Prostate gland (tissue), 2 donors: ENCODE measurements at regions not wholly inside any gene's neighbourhood (a gene's known extent, or its start where the extent isn't known, plus 50 kb on each side); places are given as distances from the start of the nearest gene placed in this dataset.

Experiments
- DNase-seq: peaks from one replicate; pipeline ENCODE4 v3.0.0-alpha.2; 2019; ENCODE audit warnings: low spot score
- H3K27ac ChIP-seq, 2 donors: fragments of 200-600 bp; sonication (generic); 2 replicates each; pipeline ENCODE4 v1.5.1; 2017 to 2019
- H3K27me3 ChIP-seq: fragments of 200-600 bp; sonication (generic); replicated peaks from 2 replicates; pipeline ENCODE4 v1.5.1; 2019; ENCODE audit not compliant: insufficient read depth
- H3K36me3 ChIP-seq, 2 donors: fragments of 200-600 bp; sonication (generic); 1 replicate in 1 of 2; 2 replicates in 1 of 2; pipeline versions ENCODE4 v1.5.1 to v1.8.1; 2017 to 2019
- H3K4me1 ChIP-seq: fragments of 200-600 bp; sonication (generic); replicated peaks from 2 replicates; pipeline ENCODE4 v1.5.1; 2019
- H3K4me3 ChIP-seq, 2 donors: fragments of 200-600 bp; sonication (generic); 2 replicates each; pipeline ENCODE4 v1.5.1; 2017 to 2019
- H3K9me3 ChIP-seq: fragments of 200-600 bp; sonication (generic); 2 replicates; pipeline ENCODE4 v1.5.1; 2017
- CTCF ChIP-seq, 4 experiments: fragments of 200-600 bp in 2 of 4; fragments of 450-650 bp in 2 of 4; sonication (generic) in 2 of 4; IDR thresholded peaks; 1 replicate in 3 of 4; 2 replicates in 1 of 4; pipeline ENCODE4 v1.5.1; 2016 to 2019; ENCODE audit warnings: antibody characterized with exemption in 4 of 4, mild to moderate bottlenecking in 2 of 4, moderate library complexity in 2 of 4
- POLR2A ChIP-seq: fragments of 450-650 bp; IDR thresholded peaks from one replicate; pipeline ENCODE4 v1.6.1; 2016; ENCODE audit warnings: antibody characterized with exemption, mild to moderate bottlenecking
- POLR2AphosphoS5 ChIP-seq: sonication (generic); formaldehyde crosslinking; IDR thresholded peaks from one replicate; pipeline ENCODE4 v1.6.1; 2017; ENCODE audit warnings: antibody characterized with exemption
- WGBS: methylation state at CpG from one replicate; pipeline ENCODE4 v1.1.5; 2018; 5-methylcytosine and 5-hydroxymethylcytosine counted together
- intact Hi-C: fragments of 100-400 bp; cut with DNase I; formaldehyde crosslinking; loops from one replicate; pipeline ENCODE4 v1.14.2; 2022

GRCh38 chr1:29946057-29946456, 709.7 kb downstream of the PTPRU start:
- Histone ChIP-seq H3K4me1 (no peaks in the 10 kb centered on the region), H3K27me3 (peaks cover 2% of the 10 kb centered on the region), H3K4me3 (no peak overlapping the region), H3K36me3 (no peaks in the 10 kb centered on the region), H3K27ac (no peak overlapping the region), H3K9me3 (no peaks in the 10 kb centered on the region)
- 37% methylated on average over 3 of the region's 3 CpGs for WGBS
- intact Hi-C loops: no loop called here
- TF ChIP-seq CTCF (IDR thresholded peaks at IDR 0.05) (no peak), POLR2A (no peak), POLR2AphosphoS5 (no peak)
- DNase-seq: no peak

DNA sequence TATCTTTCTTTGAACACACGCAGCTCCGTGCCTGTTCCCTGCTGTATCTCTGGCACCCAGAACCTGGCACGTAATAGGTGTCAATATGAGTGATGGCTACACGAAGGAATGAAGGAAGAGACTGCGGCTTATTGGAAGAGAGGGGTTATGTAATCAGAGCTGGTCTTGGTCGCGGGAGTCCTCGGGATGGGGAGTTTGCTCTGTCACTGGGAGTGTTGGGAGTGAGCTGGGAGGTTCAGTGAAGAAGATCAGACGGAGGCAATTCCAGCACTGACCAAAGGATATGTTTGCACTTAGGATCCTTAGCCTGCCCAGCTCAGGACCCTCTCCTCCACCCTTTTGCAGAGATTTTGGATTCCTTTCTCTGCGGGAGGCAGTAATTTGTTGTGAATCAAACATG, 709.1 kb downstream of the PTPRU start:
- Histone ChIP-seq H3K27me3 (peaks cover 2% of the 10 kb centered on the region), H3K9me3 (no peaks in the 10 kb centered on the region), H3K4me3 (no peak overlapping the region), H3K27ac (no peak overlapping the region), H3K36me3 (no peaks in the 10 kb centered on the region), H3K4me1 (no peaks in the 10 kb centered on the region)
- 15% methylated on average over 10 of the region's 10 CpGs for WGBS
- intact Hi-C loops: no loop called here
- no peak for DNase-seq
- no peak for TF ChIP-seq POLR2AphosphoS5
- no peak for TF ChIP-seq CTCF (IDR thresholded peaks at IDR 0.05)
- no peak for TF ChIP-seq POLR2A

DNA sequence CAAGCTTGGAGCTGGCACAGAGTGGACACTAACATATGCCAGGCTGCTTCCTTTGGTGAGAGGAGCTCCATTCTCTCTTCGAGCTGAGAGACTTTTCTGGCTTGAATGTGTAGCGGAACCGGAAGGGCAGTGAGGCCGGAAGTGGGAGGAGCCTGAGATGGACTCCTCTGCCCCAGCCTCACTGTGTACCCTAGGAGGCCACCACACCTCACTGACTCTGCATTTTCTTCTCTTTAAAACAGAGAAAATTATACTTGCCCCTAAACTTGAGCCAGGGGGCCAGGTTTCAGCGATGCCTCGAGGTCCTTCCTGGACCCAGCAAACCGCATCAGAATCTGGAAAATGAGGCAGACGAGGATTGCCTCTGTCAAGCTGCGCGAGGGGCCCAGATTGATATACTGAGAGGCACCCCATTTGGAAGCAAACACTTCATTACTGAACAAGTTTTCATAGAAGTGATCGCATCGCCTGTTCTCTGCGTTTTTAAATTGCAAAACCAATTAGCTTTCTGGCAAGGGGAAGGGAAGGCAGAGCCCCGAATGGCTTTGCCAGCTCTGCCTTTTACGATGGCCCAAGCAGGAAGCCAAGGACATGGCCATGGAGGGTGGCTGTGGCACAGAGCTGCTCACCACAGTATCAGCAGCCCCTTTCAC, 708.1 kb downstream of the PTPRU start:
- peaks cover 2% of the 10 kb centered on the region for H3K27me3 ChIP-seq
- intact Hi-C loops: no loop called here
- no peak overlapping the region for H3K4me3 ChIP-seq
- 54% methylated on average over 15 of the region's 15 CpGs for WGBS
- no peaks in the 10 kb centered on the region for H3K36me3 ChIP-seq
- TF ChIP-seq CTCF (IDR thresholded peaks at IDR 0.05) (no peak), POLR2AphosphoS5 (no peak), POLR2A (no peak)
- no peak for DNase-seq
- H3K9me3 ChIP-seq: no peaks in the 10 kb centered on the region
- H3K4me1 ChIP-seq: no peaks in the 10 kb centered on the region
- H3K27ac ChIP-seq: no peak overlapping the region

- H3K9me3 ChIP-seq: no peaks in the 10 kb centered on the region
- H3K4me3 ChIP-seq: no peak overlapping the region
- peaks cover 2% of the 10 kb centered on the region for H3K27me3 ChIP-seq
- no peak overlapping the region for H3K27ac ChIP-seq
- TF ChIP-seq CTCF (IDR thresholded peaks at IDR 0.05) (no peak), POLR2AphosphoS5 (no peak), POLR2A (no peak)
- H3K4me1 ChIP-seq: no peaks in the 10 kb centered on the region
- no peak for DNase-seq
- H3K36me3 ChIP-seq: no peaks in the 10 kb centered on the region
- intact Hi-C loops: no loop called here
- WGBS: 87% methylated on average over 2 of the region's 2 CpGs
Observed at GRCh38 chr1:29943034-29943433, 706.7 kb downstream of the PTPRU start.

- no peak overlapping the region for H3K27ac ChIP-seq
- DNase-seq: no peak
- TF ChIP-seq POLR2AphosphoS5 (no peak), POLR2A (no peak), CTCF (IDR thresholded peaks at IDR 0.05) (no peak)
- H3K9me3 ChIP-seq: no peaks in the 10 kb centered on the region
- no peak overlapping the region for H3K4me3 ChIP-seq
- intact Hi-C loops: no loop called here
- WGBS: 85% methylated on average over 2 of the region's 2 CpGs
- H3K36me3 ChIP-seq: no peaks in the 10 kb centered on the region
- H3K4me1 ChIP-seq: no peaks in the 10 kb centered on the region
- H3K27me3 ChIP-seq: no peaks in the 10 kb centered on the region
Observed at GRCh38 chr1:29939079-29939478, 702.8 kb downstream of the PTPRU start.
